ENCODE measurements at regions not wholly inside any gene's neighbourhood (a gene's known extent, or its start where the extent isn't known, plus 50 kb on each side); places are given as distances from the start of the nearest gene placed in this dataset.
"Not testable (repeated sequence)": the region's sequence is repeated elsewhere in the genome, so short reads cannot be mapped to it uniquely, and the experiment has no call there.

DNA sequence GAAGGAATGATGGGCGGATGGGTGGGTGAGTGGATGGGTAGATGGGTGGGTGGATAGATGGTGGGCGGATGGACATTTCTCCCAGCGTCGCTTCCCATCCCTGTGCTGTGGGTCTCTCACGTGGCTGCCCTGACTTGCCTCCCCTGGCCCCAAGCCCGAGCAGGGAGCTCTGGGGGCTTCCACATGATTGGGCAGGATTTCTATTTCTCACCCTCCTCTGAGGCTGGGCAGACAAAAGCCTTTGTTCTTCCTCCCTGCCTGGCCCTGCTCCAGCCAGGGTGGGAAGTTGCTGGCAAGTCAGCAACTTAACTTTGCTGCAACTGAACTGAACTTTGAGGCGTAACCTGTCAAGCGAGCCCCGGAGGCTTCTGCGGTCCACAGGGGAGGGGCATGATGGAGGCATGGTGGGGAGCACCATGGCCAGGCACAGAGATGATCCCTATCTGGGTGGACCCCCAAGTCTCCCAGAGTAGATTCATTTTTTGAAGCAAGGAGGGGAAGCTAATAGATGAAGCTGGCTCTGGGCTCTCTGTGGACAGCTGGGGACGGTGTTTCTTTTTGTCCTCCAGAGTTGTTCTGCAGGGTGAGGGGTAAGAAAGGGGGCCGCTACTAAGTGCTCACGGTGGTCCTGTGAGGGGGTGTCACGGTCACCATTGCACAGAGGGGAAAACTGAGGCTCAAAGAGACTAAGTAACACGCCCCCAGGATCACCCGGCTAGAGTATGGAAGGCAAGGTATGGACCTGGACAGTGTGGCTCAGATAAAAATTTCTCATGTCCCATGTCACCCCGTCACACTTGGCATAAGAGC lies 140.1 kb downstream of the CEBPB start:
- WGBS, result 92% methylated on average over 17 of the region's 17 CpGs
- Histone ChIP-seq H3K9me3 (ENCODE audit: insufficient read depth, low read depth, low read length) (no peaks in the 10 kb centered on the region), H3K9ac (ENCODE audit: low read depth, low read length) (no peak overlapping the region), H3K36me3 (ENCODE audit: insufficient read depth, low read length) (no peaks in the 10 kb centered on the region), H3K4me1 (ENCODE audit: insufficient read depth, low read length) (peaks cover 2% of the 10 kb centered on the region; the same call in 1 of the 2 replicates), H3K27ac (ENCODE audit: low read depth, low read length) (no peak overlapping the region), H3K4me3 (ENCODE audit: low read length) (no peak overlapping the region), H3K27me3 (ENCODE audit: insufficient read depth, low read length) (no peaks in the 10 kb centered on the region)

DNA sequence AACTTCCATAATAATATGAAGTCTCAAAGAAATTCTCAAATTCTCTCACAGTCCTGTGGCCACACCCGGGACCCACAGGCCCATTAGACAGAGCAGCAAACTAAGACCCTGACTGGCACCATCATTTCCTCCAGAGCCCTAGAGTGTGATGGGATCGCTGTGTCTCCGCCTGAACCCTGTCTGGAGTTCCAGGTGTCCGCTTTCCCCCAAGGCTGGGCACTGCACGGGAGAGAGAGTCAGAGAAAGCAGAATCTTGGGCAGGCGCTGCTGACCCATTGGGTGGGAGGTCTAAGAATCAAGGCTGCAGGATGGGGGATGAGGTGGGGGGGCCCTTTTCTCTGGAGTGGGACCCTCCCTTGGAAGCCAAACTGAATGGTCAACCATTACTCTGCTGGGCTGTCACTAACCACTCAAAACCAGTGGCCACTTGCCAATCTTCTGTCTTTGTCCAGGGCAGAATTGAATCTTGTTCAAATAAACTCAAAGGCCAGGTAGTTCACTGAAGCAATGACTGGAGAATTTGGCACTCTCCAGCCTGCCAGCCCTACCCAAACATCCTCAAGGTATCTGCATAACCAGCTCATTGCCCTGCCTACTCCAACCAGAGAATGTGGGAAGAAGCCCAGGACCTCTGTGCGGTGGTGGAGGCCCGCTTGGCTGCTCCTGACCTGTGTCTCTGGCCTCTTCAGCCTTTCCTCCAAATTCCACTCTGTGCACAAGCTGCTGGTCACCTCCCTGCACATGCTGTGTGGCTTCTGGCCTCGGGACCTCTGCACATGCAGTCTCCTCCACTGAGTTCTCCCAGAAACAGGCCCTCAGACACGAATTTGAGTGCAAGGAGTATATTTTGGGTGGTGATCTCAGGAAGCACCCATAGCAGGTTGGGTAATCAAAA lies 141.1 kb downstream of the CEBPB start:
- peaks cover 2% of the 10 kb centered on the region; the same call in 1 of the 2 replicates for H3K4me1 ChIP-seq (ENCODE audit: insufficient read depth, low read length)
- no peak overlapping the region for H3K9ac ChIP-seq (ENCODE audit: low read depth, low read length)
- H3K4me3 ChIP-seq (ENCODE audit: low read length), result no peak overlapping the region
- WGBS, result 93% methylated on average over 10 of the region's 10 CpGs
- no peaks in the 10 kb centered on the region for H3K36me3 ChIP-seq (ENCODE audit: insufficient read depth, low read length)
- no peaks in the 10 kb centered on the region for H3K9me3 ChIP-seq (ENCODE audit: insufficient read depth, low read depth, low read length)
- H3K27me3 ChIP-seq (ENCODE audit: insufficient read depth, low read length), result no peaks in the 10 kb centered on the region
- no peak overlapping the region for H3K27ac ChIP-seq (ENCODE audit: low read depth, low read length)

DNA sequence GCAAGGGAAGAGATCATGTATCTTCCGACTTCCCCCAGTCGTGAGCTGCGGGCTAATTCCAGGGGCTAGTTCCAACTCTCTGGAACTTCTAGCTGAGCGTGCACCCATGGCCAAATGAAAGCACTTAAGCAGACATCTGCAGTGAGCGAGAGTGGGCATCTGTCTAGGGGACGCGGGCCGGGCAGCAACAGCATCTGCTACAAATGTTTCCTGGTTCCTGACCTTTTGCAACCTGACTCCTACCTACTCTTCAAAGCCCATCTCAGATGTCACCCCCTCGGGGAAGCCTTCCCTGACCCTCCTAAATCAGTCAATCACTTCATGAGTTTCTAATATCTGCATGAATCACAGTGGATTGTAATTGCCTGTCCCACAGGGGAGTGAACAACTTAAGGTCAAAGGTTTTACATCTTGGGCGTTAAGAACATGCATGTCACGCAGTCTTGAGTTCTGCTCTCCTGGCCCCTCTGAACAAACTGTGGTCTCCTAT lies 141.9 kb downstream of the CEBPB start:
- Histone ChIP-seq H3K27ac (ENCODE audit: low read depth, low read length) (no peak overlapping the region), H3K9ac (ENCODE audit: low read depth, low read length) (no peak overlapping the region), H3K4me1 (ENCODE audit: insufficient read depth, low read length) (peaks cover 2% of the 10 kb centered on the region; the same call in 1 of the 2 replicates), H3K27me3 (ENCODE audit: insufficient read depth, low read length) (no peaks in the 10 kb centered on the region), H3K4me3 (ENCODE audit: low read length) (no peak overlapping the region), H3K36me3 (ENCODE audit: insufficient read depth, low read length) (no peaks in the 10 kb centered on the region), H3K9me3 (ENCODE audit: insufficient read depth, low read depth, low read length) (no peaks in the 10 kb centered on the region)
- WGBS, result 88% methylated on average over 11 of the region's 11 CpGs

DNA sequence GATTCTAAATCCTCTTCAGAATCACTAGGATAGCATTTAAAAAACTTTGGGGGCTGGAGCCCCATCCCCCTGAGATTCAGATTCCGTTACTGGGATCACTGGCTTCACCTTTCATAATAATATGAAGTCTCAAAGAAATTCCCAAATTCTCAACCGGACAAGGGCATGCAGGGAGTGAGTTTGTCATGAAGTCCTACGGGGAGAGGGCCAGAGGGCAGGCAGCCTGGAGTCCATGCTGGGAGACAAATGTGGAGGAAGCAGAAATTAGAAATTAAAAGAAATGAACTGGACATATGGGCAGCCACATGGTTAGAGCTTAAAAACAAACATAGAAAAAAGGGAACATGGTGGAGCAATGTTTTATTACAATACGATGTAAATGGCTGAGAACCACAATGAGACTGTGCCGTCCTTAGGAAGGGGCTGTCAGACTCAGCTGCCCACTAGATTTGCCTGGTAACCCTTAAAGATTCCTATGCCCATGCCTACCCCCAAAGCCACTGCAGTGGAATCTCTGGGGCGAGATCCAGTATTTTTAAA lies 142.6 kb downstream of the CEBPB start:
- Histone ChIP-seq H3K9ac (ENCODE audit: low read depth, low read length) (no peak overlapping the region), H3K4me1 (ENCODE audit: insufficient read depth, low read length) (peaks cover 2% of the 10 kb centered on the region; the same call in 1 of the 2 replicates), H3K27me3 (ENCODE audit: insufficient read depth, low read length) (no peaks in the 10 kb centered on the region), H3K36me3 (ENCODE audit: insufficient read depth, low read length) (no peaks in the 10 kb centered on the region), H3K9me3 (ENCODE audit: insufficient read depth, low read depth, low read length) (no peaks in the 10 kb centered on the region), H3K4me3 (ENCODE audit: low read length) (no peak overlapping the region), H3K27ac (ENCODE audit: low read depth, low read length) (no peak overlapping the region)
- 88% methylated on average over 6 of the region's 6 CpGs for WGBS

GRCh38 chr20:50333812-50334211 lies 143.2 kb downstream of the CEBPB start:
- no peak overlapping the region for H3K27ac ChIP-seq (ENCODE audit: low read depth, low read length)

DNA sequence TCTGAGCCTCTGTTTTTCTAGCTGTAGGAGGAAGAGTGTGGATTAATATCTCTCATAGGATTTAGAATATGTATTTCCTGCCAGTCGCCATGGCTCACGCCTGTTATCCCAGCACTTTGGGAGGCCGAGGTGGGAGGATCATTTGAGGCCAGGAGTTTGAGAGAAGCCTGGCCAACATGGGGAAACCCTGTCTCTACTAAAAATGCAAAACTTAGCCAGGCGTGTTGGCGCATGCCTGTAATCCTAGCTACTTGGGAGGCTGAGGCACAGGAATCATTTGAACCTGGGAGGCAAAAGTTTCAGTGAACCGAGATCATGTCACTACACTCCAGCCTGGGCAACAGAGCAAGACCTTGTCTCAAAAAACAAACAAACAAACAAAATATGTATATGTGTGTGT lies 143.9 kb downstream of the CEBPB start:
- not testable (repeated sequence) for H3K9ac ChIP-seq (ENCODE audit: low read depth, low read length); H3K9me3 ChIP-seq (ENCODE audit: insufficient read depth, low read depth, low read length); H3K4me3 ChIP-seq (ENCODE audit: low read length); H3K36me3 ChIP-seq (ENCODE audit: insufficient read depth, low read length); H3K27ac ChIP-seq (ENCODE audit: low read depth, low read length); H3K27me3 ChIP-seq (ENCODE audit: insufficient read depth, low read length); H3K4me1 ChIP-seq (ENCODE audit: insufficient read depth, low read length)
- WGBS, result 96% methylated on average over 6 of the region's 6 CpGs

More at GRCh38 chr20:50333812-50334211, 143.2 kb downstream of the CEBPB start:
- Histone ChIP-seq H3K36me3 (ENCODE audit: insufficient read depth, low read length) (no peaks in the 10 kb centered on the region), H3K9ac (ENCODE audit: low read depth, low read length) (no peak overlapping the region), H3K27me3 (ENCODE audit: insufficient read depth, low read length) (no peaks in the 10 kb centered on the region), H3K4me3 (ENCODE audit: low read length) (no peak overlapping the region), H3K9me3 (ENCODE audit: insufficient read depth, low read depth, low read length) (no peaks in the 10 kb centered on the region), H3K4me1 (ENCODE audit: insufficient read depth, low read length) (peaks cover 2% of the 10 kb centered on the region; the same call in 1 of the 2 replicates)
- WGBS, result 94% methylated on average over 8 of the region's 8 CpGs

DNA sequence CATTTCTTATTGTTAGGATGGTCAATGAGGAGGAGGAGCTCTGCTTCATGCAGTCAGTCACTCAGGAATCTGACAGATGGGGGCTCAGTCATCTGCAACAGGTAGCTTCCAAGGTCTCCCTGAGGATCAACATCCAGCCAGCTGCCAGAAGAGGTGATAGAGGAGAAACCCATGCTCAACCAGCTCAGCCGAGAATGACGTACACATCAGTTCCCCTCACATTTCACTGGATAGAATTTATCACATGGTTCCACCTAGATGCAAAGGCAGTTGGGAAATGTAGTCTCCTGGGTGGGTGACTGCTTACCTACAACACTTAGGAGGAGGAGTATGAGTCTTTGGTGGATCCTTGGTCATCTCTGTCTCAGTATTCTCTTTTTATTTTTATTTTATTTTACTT lies 144.5 kb downstream of the CEBPB start:
- Histone ChIP-seq H3K36me3 (ENCODE audit: insufficient read depth, low read length) (no peaks in the 10 kb centered on the region), H3K4me3 (ENCODE audit: low read length) (no peak overlapping the region), H3K9ac (ENCODE audit: low read depth, low read length) (no peak overlapping the region), H3K27me3 (ENCODE audit: insufficient read depth, low read length) (no peaks in the 10 kb centered on the region), H3K9me3 (ENCODE audit: insufficient read depth, low read depth, low read length) (no peaks in the 10 kb centered on the region), H3K4me1 (ENCODE audit: insufficient read depth, low read length) (peaks cover 2% of the 10 kb centered on the region; the same call in 1 of the 2 replicates), H3K27ac (ENCODE audit: low read depth, low read length) (no peak overlapping the region)
- WGBS, result 42% methylated on average over 2 of the region's 2 CpGs

GRCh38 chr20:50335866-50336265 lies 145.2 kb downstream of the CEBPB start:
- no peak overlapping the region for H3K27ac ChIP-seq (ENCODE audit: low read depth, low read length)
- H3K27me3 ChIP-seq (ENCODE audit: insufficient read depth, low read length), result no peaks in the 10 kb centered on the region
- no peak overlapping the region for H3K9ac ChIP-seq (ENCODE audit: low read depth, low read length)
- H3K36me3 ChIP-seq (ENCODE audit: insufficient read depth, low read length), result no peaks in the 10 kb centered on the region
- peaks cover 2% of the 10 kb centered on the region; the same call in 1 of the 2 replicates for H3K4me1 ChIP-seq (ENCODE audit: insufficient read depth, low read length)
- H3K9me3 ChIP-seq (ENCODE audit: insufficient read depth, low read depth, low read length), result no peaks in the 10 kb centered on the region
- H3K4me3 ChIP-seq (ENCODE audit: low read length), result no peak overlapping the region
- WGBS, result 97% methylated on average over 4 of the region's 7 CpGs

- no peak overlapping the region for H3K9ac ChIP-seq (ENCODE audit: low read depth, low read length)
- 88% methylated on average over 5 of the region's 6 CpGs for WGBS
- H3K27ac ChIP-seq (ENCODE audit: low read depth, low read length), result no peak overlapping the region
These were observed 146.0 kb downstream of the CEBPB start for GRCh38 chr20:50336661-50337060.

GRCh38 chr20:50337521-50338466 lies 147.2 kb downstream of the CEBPB start:
- WGBS, result 91% methylated on average over 11 of the region's 13 CpGs
- H3K9me3 ChIP-seq (ENCODE audit: insufficient read depth, low read depth, low read length), result no peaks in the 10 kb centered on the region
- H3K36me3 ChIP-seq (ENCODE audit: insufficient read depth, low read length), result no peaks in the 10 kb centered on the region
- no peak overlapping the region for H3K27ac ChIP-seq (ENCODE audit: low read depth, low read length)
- no peaks in the 10 kb centered on the region for H3K27me3 ChIP-seq (ENCODE audit: insufficient read depth, low read length)
- H3K9ac ChIP-seq (ENCODE audit: low read depth, low read length), result no peak overlapping the region
- peaks cover 2% of the 10 kb centered on the region; the same call in 1 of the 2 replicates for H3K4me1 ChIP-seq (ENCODE audit: insufficient read depth, low read length)
- no peak overlapping the region for H3K4me3 ChIP-seq (ENCODE audit: low read length)

More at GRCh38 chr20:50336661-50337060, 146.0 kb downstream of the CEBPB start:
- no peaks in the 10 kb centered on the region for H3K36me3 ChIP-seq (ENCODE audit: insufficient read depth, low read length)
- no peak overlapping the region for H3K4me3 ChIP-seq (ENCODE audit: low read length)
- H3K4me1 ChIP-seq (ENCODE audit: insufficient read depth, low read length), result peaks cover 2% of the 10 kb centered on the region; the same call in 1 of the 2 replicates
- no peaks in the 10 kb centered on the region for H3K9me3 ChIP-seq (ENCODE audit: insufficient read depth, low read depth, low read length)
- no peaks in the 10 kb centered on the region for H3K27me3 ChIP-seq (ENCODE audit: insufficient read depth, low read length)
